Stimulated activated CD4-positive, alpha-beta T cell treated with anti-CD3 and anti-CD28 coated beads, Interleukin-2, amount 100 ng/mL, for 48 hours (primary cell): ENCODE measurements at regions not wholly inside any gene's neighbourhood (a gene's known extent, or its start where the extent isn't known, plus 50 kb on each side); places are given as distances from the start of the nearest gene placed in this dataset.
"Not testable (repeated sequence)": the region's sequence is repeated elsewhere in the genome, so short reads cannot be mapped to it uniquely, and the experiment has no call there.

Experiments used
- DNase-seq, 2 donors: peaks; one replicate each; pipeline ENCODE4 v3.0.0-alpha.2; 2020

DNA sequence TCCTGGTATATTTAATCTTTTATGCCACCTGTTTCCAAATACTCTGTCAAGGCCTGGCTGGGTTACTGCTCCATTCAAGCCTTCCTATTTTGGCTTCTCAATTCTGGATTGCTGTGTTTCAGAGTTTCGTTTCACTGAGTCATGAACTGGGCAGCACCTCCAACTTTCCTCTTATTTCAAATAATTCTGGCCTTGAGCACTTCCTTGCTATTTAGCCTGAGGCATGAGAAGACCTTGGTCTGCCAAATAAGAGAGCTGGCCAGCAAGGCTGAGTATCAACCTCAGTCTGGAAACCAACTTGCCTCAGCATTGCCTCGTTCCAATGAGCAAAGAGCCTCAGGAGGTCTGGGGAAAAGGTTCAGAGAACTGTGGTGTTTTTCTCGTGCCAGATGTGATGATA is 66.6 kb downstream of the TNFAIP3 start:
- no peak for DNase-seq

DNA sequence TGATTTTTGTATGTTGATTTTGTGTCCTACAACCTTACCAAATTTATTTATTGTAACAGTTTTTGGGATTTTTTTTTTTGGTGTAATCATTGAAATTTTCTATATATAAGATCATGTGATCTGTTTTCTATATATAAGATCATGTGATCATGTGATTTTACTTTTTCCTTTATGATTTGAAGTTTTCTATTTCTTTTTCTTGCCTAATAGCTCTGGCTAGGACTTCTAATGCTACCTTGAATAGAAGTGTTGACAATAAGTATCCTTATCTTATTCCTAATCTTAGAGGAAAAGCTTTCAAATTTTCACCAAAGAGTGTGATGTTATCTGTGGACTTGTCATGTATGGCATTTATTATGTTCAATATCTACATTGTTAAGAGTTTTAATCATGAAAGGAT is 69.7 kb downstream of the TNFAIP3 start:
- no peak for DNase-seq

DNA sequence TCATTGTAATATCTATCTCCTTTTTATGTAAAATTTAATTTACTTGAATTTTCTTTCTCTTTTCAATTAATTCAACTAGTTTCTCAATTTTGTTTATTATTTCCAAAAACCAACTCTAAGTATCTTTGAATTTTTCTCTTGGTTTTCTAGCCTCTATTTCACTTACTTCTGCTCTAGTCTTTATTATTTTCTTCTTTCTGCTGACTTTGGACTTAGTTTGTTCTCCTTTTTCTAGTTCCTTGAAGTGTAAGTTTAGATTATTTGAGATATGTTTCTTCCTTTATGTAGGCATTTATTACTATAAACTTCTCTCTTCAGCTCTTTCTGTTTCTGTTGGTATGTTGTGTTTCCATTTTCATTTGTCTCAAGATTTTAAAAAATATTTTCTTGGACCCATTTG is 70.8 kb downstream of the TNFAIP3 start:
- DNase-seq: no peak

DNA sequence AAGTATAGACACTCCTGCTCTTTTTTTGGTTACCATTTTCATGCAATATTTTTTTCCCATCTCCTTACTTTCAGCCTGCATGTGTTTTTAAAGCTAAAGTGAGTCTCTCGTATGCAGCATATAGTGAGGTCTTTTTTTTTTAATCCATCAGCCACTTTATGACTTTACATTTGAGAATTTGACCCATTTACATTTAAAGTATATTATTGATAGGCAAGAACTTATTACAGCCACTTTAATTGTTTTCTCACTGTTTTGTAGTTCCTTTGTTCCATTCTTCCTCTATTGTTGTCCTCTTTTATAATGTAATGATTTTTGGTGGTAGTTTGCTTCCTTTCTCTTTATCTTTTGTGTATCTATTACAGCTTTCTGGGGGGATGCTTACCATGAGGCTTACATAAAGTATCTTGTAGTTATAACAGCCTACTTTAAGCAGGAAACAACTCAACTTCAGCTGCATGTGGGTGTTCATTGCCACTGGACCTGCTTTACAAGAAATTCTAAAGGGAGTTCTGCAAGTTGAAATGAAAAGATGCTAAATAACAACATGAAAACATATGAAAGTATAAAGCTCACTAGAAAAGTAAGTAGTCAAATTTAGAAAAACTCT is 71.8 kb downstream of the TNFAIP3 start:
- DNase-seq: no peak

DNA sequence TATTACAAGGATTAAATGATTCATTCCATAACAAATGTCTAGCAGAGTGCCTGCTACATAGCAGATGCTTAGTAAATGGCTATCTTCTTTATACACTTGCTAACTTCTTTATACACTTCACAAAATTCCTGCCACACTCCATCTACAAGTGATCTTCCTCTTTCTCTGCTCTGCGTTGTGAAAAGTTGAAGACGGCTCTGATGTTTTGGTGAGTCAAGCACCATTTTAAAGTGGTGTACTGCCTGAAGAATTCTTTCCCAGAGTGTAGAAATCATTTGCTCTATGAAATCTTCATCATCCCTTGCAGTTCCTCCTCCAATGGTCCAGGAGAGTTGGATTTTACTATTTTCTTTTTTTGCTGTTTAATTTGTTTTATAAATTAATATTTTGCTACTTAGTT is 74.9 kb downstream of the TNFAIP3 start:
- DNase-seq: no peak

DNA sequence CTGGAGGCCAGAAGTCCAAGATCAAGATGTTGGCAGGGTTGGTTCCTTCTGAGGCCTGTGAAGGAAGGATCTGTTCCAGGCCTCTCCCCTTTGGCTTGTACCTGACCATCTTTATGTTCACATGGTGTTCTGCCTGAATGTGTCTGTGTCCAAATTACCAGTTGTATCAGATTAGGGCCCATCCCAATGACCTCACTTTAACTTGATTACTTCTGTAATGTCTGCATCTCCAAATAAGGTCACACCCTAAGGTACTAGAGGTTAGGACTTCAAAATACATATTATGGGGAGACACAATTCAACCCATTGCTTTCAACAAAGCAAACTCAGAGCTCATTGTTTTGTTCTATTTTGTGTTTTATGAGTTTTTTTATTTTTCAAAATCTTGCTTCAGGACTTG is 75.7 kb downstream of the TNFAIP3 start:
- no peak for DNase-seq

DNA sequence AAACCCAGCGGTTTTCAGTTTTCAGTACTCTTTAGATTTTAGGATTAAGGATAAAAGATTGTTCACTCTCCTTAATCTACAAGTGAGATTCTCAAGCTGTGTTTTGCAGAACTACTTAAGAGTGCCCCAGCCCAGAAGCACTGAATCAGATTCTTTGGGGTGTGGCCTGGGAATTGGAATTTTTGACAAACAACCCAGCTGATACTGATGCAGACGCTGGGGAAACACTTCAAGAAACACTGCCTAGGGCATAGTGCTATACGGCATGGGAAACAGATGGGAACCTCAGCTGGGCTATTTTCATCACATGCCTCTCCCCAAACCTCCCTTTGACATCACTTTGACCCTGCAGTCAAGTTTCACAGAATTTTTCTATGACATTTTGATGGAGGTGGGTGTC is 77.3 kb downstream of the TNFAIP3 start:
- not testable (repeated sequence) for DNase-seq

DNA sequence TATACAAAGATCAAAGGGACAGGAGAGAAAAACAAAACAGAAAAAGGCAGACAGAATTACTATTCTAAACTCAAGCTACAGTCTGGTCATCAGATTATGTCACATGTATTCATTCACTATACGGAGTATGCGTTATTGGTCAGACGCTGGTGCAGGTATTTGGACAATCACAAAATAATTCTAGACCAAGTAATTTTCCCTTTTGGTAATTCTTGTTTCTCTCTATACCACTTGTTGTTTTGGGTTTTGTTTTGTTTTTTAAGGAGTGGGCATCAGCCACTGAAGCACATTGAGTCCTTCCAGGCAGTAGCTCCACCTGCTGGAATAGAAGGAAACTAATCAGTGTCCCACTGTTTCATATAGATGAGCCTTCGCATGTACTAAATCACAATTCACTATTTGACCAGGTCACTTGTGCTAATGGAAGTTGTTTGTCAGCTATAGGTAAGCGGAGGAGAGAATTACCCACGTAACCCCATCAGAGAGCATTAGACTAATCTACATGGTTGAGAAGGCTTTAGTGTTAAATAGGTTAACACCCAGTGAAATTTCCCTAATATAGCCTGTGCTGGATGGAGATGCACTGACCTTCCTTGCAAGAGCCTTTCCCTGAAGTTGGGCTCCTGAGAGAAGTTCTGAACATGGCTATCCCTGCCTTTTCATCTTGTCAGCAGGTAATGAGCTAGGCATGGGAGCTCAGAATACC is 77.9 kb downstream of the TNFAIP3 start:
- DNase-seq: no peak

DNA sequence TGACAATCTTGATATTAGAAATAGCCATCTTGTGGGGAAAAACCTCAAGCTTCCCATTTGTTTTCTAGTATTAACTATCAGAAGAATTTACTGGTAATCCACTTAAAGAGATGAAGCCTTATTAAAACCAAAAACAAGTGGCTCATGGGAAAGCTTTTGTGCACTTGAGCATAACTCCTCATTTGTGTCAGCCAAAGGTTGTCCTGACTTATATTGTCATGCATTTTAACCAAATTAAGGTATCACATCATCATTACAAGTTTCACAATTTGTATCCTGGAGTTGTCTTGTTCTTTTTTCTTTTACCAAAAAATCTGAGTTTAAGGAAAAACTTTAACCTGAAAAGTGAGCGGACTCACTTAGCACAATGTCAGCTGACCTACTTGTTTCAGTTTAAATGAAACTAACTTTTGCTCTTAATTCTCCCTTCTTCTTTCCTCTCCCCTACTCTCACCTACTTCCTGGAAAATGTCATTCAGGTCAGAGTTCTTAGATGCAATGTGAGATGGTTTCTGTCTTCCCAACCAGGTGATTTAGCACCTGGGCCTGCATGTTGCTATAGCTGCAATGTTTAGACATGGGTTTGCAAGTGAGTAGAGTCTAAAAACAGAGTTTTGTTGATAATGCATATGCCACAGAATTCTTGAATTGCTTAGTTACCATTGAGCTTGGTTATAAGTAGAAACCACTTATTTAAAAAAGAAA is 82.8 kb downstream of the TNFAIP3 start:
- DNase-seq: no peak

DNA sequence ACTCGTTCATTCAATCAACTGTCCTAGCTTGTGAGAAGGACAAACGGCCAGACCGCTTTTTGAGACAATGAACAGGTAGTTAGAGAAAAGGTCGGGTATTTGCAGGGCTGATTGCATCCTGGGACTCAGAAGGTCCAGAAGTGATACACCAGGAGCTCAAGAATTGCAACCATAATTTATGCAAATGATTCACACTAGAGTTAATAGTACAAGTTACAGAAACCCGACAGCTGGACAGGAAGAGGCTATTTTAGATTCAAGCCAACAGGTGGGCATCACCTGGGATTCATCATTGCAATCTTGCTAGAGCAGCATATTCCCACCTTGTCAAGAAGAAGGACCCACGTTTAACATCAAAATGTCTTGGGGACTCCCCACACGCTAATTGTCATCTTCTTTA is 83.5 kb downstream of the TNFAIP3 start:
- no peak for DNase-seq

DNA sequence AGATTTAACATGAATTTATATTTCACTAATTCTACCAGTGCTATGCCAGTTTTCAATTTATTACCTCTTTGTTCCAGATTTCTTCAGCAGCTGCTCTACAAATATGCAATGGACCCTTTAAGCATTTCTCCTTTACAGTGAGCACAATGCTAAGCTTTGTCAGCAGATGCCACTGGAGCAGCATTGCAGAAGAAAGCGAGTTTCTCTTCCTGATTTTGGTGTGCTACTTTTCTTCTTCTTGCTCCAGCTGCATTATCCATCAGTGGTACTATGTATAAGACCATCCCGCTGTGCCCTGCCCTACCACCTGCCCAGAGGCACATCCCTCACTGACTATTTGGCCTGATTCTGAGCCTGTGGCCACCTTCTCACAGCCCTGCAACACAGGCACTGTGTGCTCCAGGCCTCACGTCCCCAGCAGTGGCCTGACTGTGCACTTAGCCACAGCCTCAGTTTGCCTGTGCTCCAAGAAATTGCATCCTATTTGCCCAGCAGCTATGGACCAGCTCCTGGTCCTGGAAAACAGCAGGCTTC is 84.1 kb downstream of the TNFAIP3 start:
- DNase-seq: no peak

DNA sequence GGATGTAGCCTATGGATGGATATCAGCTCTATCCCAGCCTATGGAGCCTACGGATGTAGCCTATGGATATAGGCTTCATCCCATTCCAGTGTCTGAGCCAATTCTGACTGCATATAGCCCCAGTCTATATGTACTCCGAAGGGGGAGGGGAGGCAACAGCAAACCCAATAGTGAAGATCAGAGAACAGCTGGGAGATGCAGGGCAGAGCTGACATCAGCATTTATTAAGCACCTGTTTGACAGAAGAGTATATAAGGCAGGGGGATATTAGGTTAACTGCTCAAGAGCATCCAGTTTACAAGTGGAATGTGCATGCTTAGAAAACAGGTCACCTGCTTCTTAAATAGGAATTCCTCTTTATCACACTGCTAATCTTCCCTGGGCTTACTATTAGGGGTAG is 85.2 kb downstream of the TNFAIP3 start:
- DNase-seq: no peak

DNA sequence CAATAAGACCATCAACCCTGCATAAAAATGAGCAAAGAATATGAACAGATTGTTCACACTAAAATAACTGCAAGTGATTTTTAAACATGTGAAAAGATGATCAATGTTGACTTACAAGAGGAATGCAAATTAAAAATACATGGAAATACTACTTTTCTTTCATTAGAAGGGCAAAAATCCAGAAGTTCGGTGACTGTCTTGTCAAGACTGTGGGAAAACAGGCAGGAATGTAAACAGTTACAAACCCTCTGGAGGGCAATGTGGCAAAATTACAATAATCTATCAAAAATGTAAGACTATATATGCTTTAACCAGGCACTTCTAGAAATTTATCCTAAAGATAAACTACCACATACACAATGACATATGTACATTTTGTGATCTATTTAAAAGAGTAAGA is 86.7 kb downstream of the TNFAIP3 start:
- DNase-seq: no peak

DNA sequence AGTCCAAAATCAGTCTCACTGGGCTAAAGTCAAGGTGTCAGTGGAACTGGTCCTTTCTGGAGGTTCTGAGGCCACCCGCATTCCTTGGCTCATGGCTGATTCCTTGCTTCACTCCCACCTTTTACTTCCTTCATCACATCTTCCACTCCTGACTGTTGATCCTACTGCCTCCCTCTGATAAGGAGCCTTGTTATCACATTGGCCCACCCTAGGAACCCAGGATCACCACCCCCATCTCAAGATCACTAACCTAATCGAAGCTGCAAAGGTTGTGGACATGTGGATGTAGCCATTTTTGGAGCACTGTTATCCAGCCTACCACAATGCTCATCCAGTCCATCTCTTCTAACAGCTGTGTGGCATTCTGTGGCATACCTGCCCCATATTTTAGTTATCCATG is 87.2 kb downstream of the TNFAIP3 start:
- DNase-seq: no peak

DNA sequence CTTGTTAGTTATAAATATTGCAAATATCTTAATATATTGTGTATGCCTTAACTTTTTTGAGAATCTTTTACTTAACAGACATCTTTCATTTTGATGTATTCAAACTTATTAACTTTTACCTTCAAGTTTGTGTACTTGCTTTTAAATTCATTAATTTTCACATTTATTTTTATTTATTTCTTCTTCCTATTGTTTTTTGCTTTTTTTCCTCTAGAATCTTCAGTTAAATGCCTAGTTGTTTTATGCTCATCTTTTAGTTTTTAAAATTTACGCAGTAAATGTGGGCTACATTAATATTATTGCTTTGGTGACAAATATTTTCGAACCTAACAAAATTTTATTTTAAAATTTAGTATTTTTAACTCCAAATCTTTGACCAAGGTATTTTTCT is 89.0 kb downstream of the TNFAIP3 start:
- no peak for DNase-seq

DNA sequence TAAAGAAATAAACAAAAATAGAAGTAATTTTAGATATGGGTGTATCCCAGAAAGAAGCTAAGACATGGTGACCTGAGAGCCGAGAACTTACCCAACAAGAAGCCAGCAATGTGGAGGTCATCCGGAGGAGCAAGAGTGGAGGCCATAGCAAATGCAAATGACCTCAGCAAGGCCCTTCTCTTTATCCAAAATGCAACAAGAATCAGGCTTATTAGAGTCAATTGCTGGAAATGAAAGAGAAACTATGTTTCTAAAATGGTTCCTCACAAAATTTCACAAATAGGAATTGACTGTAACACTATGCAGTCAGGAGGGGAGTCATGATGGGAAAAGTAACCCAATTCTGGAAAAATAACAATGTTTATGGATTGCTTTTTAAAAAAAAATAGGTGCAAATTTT is 90.4 kb downstream of the TNFAIP3 start:
- DNase-seq: no peak

DNA sequence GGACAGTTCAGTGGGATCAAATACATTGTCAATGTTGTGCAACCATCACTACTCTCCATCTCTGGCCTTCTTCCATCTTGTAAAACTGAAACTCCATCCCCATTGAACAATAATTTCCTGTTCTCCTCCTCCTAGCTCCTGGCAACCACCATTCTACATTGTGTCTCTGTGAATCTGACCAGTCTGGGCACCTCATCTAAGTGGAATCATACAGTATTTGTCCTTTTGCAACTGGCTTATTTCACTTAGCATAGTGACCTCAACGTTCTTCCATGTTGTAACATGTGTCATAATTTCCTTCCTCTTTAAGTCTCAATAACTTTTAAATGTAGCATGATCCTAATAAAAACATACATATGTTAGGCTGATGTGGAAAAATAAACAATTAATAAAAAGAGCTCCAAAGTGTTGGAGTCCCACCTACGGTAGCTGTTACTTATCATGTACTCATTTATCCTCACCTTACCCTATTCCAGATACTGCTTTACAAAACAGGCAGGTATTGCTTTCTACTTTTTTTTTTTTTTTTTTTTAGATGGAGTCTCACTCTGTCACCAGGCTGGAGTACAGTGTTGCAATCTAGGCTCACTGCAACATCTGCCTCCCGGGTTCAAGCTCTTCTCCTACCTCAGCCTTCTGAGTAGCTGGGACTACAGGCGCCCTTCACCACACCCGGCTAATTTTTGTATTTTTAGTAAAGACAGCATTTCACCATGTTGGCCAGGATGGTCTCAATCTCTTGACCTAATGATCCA is 91.9 kb downstream of the TNFAIP3 start:
- DNase-seq: no peak

DNA sequence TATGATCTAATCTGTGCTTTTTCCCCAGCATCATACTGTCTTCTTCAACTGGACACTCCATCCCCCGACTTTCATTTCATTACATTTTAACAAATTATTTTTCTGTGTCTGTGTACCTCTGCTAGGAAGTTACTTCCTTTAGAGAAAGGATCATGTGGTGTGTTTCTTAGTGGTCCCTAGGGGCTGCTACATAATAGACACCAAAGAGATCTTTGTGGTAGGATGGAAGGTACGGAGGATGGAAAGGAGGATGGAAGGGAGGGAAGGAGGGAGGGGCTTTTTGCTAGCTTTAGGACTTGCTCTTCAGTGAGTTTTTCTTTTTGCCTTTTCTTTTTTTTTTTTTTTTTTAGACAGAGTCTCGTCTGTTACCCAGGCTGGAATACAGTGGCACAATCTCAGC is 95.7 kb downstream of the TNFAIP3 start:
- no peak for DNase-seq

DNA sequence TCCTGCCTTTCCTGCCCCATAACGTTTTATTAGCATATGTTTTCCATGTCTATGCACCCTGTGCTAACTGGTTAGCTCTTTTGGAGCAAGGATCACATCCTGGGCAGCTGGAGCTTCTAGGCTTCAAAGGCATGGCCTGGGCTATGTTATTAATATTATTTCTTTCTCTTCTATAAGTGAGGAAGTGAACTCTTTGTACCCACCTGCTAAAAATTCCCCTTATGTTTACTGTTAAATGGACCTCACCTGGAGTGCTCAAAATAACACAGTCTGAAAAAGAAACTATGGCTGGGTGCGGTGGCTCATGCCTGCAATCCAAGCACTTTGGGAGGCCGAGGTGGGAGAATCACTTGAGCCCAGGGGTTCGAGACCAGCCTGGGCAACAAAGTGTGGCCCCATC is 97.8 kb downstream of the TNFAIP3 start:
- DNase-seq: no peak

DNA sequence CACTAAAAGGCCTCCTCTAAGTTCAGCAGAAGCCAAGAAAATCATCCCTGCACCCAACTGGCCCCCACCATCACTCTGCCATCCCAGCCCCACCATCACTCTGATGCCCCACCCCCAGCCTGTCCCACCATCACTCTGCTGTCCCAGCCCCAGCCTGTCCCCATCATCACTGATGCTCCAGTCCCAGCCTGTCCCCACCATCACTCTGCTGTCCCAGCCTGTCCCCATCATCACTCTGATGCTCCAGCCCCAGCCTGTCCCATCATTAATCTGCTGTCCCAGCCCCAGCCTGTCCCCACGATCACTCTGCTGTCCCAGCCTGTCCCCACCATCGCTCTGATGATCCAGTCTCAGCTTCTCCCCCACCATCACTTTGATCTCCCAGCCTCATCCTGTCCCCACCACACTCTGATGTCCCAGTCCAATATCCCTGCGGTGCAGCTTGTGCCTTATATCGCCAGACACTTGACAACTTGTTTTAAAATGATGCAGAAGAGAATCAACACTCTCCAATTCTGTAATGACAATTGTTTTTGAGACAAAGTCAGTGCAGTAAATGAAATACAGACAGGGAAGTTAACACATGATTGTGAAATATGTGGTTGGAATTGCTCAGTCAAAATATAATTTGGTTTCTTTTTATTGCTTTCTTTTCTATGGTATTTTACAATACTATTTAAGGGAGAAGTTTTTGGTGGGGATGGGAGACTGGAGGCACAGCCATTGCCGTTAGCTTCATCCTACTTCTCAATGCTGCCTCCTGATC is 100.8 kb downstream of the TNFAIP3 start:
- no peak for DNase-seq

DNA sequence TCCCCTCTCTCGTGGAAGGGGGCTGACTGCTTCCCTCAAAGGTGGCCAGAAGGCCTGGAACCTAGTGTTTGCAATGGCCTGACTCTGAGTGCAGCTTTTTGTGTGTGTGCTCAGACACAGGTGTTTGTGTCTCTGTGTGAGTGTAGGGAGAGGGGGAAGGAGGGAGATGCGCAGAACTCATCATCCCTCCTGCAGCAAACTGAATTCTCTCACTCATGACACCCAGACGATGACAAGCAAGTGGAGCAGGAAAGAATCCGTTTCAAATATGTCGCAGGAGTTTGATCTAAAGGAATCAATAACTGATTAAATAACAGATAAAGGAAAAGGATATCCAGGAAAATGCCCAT is 101.4 kb downstream of the TNFAIP3 start:
- no peak for DNase-seq

DNA sequence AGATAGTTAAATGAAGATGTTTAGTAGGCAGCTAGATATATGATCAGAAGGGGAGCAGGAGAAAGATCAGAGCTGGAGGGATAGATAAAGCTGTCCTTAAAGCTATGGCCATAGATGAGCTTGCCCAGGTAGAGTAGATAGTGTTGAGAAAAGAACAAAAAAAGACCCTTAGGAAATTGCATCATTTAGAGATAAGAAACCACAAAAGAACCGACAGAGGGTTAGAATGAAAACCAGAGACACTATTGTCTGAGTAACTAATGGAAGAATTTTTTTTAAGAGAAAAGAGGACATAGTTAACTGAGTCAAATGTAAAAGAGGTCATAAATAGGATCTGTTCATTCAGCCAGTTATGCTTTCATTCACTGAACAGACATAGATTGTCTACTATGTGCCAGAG is 101.8 kb downstream of the TNFAIP3 start:
- DNase-seq: no peak

DNA sequence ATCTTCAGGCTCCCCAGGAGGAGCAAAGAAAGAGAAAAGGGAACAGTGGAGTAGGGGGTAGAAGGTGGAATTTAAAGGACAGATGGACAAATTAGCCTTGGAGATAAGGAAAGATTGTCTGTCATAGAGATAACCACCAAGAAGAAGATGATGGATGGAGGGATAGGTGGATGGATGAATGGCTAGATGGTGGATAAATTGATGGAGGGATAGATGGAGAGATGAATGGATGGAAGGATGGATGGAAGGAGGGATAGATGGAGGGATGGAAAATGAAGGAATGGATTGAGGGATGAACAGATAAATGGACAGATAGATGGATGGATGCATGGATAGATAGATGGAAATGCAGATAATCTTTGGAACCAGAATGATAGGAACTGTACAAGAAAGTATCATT is 102.8 kb downstream of the TNFAIP3 start:
- no peak for DNase-seq
